GM12878 (cell line): ENCODE measurements at regions not wholly inside any gene's neighbourhood (a gene's known extent, or its start where the extent isn't known, plus 50 kb on each side); places are given as distances from the start of the nearest gene placed in this dataset.

ENCODE experiments used
- ATAC-seq: fragments of 200-7000 bp; cut with Tn5 transposase; 3 replicates; pipeline ENCODE4 v1.9.1; 2020; ENCODE audit warnings: mild to moderate bottlenecking, moderate library complexity
- BruUV-seq: library from RNA; stranded (reverse); fragments of 400-500 nt; replicated peaks from 2 replicates; lab custom pipeline; 2021; lab: Mats Ljungman, UMichigan
- CTCF ChIA-PET: fragments of 300-600 bp; sonication (Branson Sonifier 250); formaldehyde crosslinking; extraction: SDS; loops from one replicate; lab custom pipeline; 2021; ENCODE audit warnings: inconsistent platforms; lab: Yijun Ruan, JAX
- POLR2A ChIA-PET: fragments of 350-600 bp; formaldehyde crosslinking; extraction: SDS; loops from one replicate; lab custom pipeline; 2021; ENCODE audit warnings: inconsistent platforms; lab: Charles Lee
- RAD21 ChIA-PET: fragments of 300-600 bp; sonication (Branson Sonifier 250); formaldehyde crosslinking; loops from one replicate; lab custom pipeline; 2023; ENCODE audit warnings: antibody characterized with exemption; ENCODE audit not compliant: unreplicated experiment; lab: Charles Lee
- SMC1A ChIA-PET: fragments of 300-600 bp; sonication (Branson Sonifier 250); formaldehyde crosslinking; loops from one replicate; lab custom pipeline; 2023; ENCODE audit not compliant: unreplicated experiment, uncharacterized antibody; lab: Charles Lee
- DNase-seq: peaks from one replicate; pipeline ENCODE4 v3.0.0-alpha.2; 2011; ENCODE audit warnings: low read depth, low spot score
- FAIRE-seq: peaks from 3 replicates; lab custom pipeline; 2011; peaks lifted over from hg19 to GRCh38; lab: Jason Lieb, UNC
- H2AFZ ChIP-seq: 2 replicates; pipeline ENCODE4 v1.6.0; 2011; ENCODE audit warnings: low read depth, low read length, control low read depth; ENCODE audit not compliant: control insufficient read depth
- H3K27ac ChIP-seq: 2 replicates; pipeline ENCODE4 v1.5.1; 2011; ENCODE audit warnings: control low read depth; ENCODE audit not compliant: control insufficient read depth, insufficient read depth
- H3K27me3 ChIP-seq, 2 experiments: replicated peaks in 1 of 2; 2 replicates each; pipeline versions ENCODE4 v1.6.0 to v1.6.1; 2011; ENCODE audit warnings: low read length in 1 of 2; ENCODE audit not compliant: control insufficient read depth in 2 of 2, insufficient read depth in 2 of 2
- H3K36me3 ChIP-seq, 2 experiments: 2 replicates each; pipeline ENCODE4 v1.5.1; 2011; ENCODE audit warnings: low read length in 1 of 2; ENCODE audit not compliant: control insufficient read depth in 2 of 2, insufficient read depth in 2 of 2
- H3K4me1 ChIP-seq: 2 replicates; pipeline ENCODE4 v1.6.1; 2011; ENCODE audit warnings: mild to moderate bottlenecking, low read length, moderate library complexity, mixed read lengths; ENCODE audit not compliant: control insufficient read depth, insufficient read depth
- H3K4me2 ChIP-seq: 2 replicates; pipeline ENCODE4 v1.6.0; 2011; ENCODE audit warnings: control low read depth; ENCODE audit not compliant: control insufficient read depth, insufficient read depth
- H3K4me3 ChIP-seq: fragments of 200-600 bp; sonication (generic); 2 replicates; pipeline ENCODE4 v1.5.1; 2016
- H3K79me2 ChIP-seq: 2 replicates; pipeline ENCODE4 v1.6.0; 2011; ENCODE audit warnings: low read length; ENCODE audit not compliant: control insufficient read depth, insufficient read depth
- H3K9ac ChIP-seq: 2 replicates; pipeline ENCODE4 v1.8.0; 2011; ENCODE audit warnings: low read length, control low read depth, mixed read lengths; ENCODE audit not compliant: control insufficient read depth, insufficient read depth
- H3K9me3 ChIP-seq: replicated peaks from 3 replicates; pipeline ENCODE4 v1.5.1; 2011; ENCODE audit warnings: mild to moderate bottlenecking, low read length; ENCODE audit not compliant: control insufficient read depth, insufficient read depth
- H4K20me1 ChIP-seq: 2 replicates; pipeline ENCODE4 v1.6.0; 2011; ENCODE audit not compliant: control insufficient read depth, insufficient read depth
- BACH1 ChIP-seq: fragments of 450-650 bp; IDR thresholded peaks from 2 replicates; pipeline ENCODE4 v1.6.1; 2017; ENCODE audit warnings: mild to moderate bottlenecking, borderline replicate concordance
- CEBPZ ChIP-seq: fragments of 150-350 bp; IDR thresholded peaks from 2 replicates; pipeline ENCODE4 v1.6.1; 2016; ENCODE audit warnings: low read depth, low read length
- EGR1 ChIP-seq, 2 experiments: IDR thresholded peaks; 1 replicate in 1 of 2; 2 replicates in 1 of 2; pipeline ENCODE4 v1.6.1; 2011 to 2012; ENCODE audit warnings: low read depth in 2 of 2, low read length in 2 of 2, borderline replicate concordance in 1 of 2, mild to moderate bottlenecking in 1 of 2, moderate library complexity in 1 of 2
- HSF1 ChIP-seq: fragments of 150-350 bp; IDR thresholded peaks from 2 replicates; pipeline ENCODE4 v1.6.1; 2014; ENCODE audit warnings: mild to moderate bottlenecking, low read depth, low read length
- IRF3 ChIP-seq: fragments of 450-650 bp; IDR thresholded peaks from 2 replicates; pipeline ENCODE4 v1.6.1; 2014; ENCODE audit warnings: mild to moderate bottlenecking
- KDM1A ChIP-seq: fragments of 200-600 bp; sonication (generic); IDR thresholded peaks from 2 replicates; pipeline ENCODE4 v1.6.1; 2016; ENCODE audit warnings: borderline replicate concordance
- MEF2A ChIP-seq: IDR thresholded peaks from 2 replicates; pipeline ENCODE4 v1.6.1; 2011; ENCODE audit warnings: low read depth, mild to moderate bottlenecking, low read length, moderate library complexity; ENCODE audit not compliant: insufficient read depth
- RBBP5 ChIP-seq: fragments of 200-600 bp; sonication (generic); conservative IDR thresholded peaks from 2 replicates; pipeline ENCODE4 v1.6.1; 2016
- RCOR1 ChIP-seq: conservative IDR thresholded peaks from 2 replicates; pipeline ENCODE4 v1.6.1; 2012; ENCODE audit warnings: low read depth, low read length, improper control_type of control experiment
- SREBF2 ChIP-seq: IDR thresholded peaks from 2 replicates; pipeline ENCODE4 v1.6.1; 2012; ENCODE audit warnings: mild to moderate bottlenecking, low read length
- ZNF687 ChIP-seq: fragments of 450-650 bp; IDR thresholded peaks from 2 replicates; pipeline ENCODE4 v1.6.1; 2017; ENCODE audit warnings: mild to moderate bottlenecking, moderate library complexity
- WGBS: methylation state at CpG from one replicate; pipeline ENCODE4 v1.1.6; 2016; ENCODE audit warnings: low lambda C conversion rate; ENCODE audit not compliant: insufficient replicate concordance, insufficient coverage; ENCODE audit errors: missing lambda C conversion rate; 5-methylcytosine and 5-hydroxymethylcytosine counted together
- in situ Hi-C: fragments of 300-500 bp; cut with MboI; formaldehyde crosslinking; loops from 9 replicates; pipeline ENCODE4 v1.14.3; 2018; ENCODE audit warnings: mixed read lengths
- intact Hi-C: fragments of 100-400 bp; cut with micrococcal nuclease; formaldehyde crosslinking; loops from one replicate; pipeline ENCODE4 v1.14.2; 2022; ENCODE audit not compliant: unreplicated experiment

GRCh38 chr9:106727969-106728368, 135.0 kb upstream of the ZNF462 start (continued):
- no peak for TF ChIP-seq IRF3
- TF ChIP-seq RCOR1: no peak
- TF ChIP-seq ZNF687: no peak
- TF ChIP-seq MEF2A: no peak
- TF ChIP-seq SREBF2: no peak
- TF ChIP-seq RBBP5: no peak
- TF ChIP-seq BACH1: no peak
- TF ChIP-seq KDM1A: no peak

- Histone ChIP-seq H3K4me2 (no peak overlapping the region), H3K9ac (no peak overlapping the region), H3K27ac (no peak overlapping the region), H3K79me2 (no peaks in the 10 kb centered on the region), H2AFZ (no peak overlapping the region), H3K36me3 (no peaks in the 10 kb centered on the region), H3K4me1 (no peaks in the 10 kb centered on the region), H4K20me1 (no peaks in the 10 kb centered on the region), H3K4me3 (no peak overlapping the region), H3K27me3 (no peaks in the 10 kb centered on the region), H3K9me3 (no peaks in the 10 kb centered on the region)
- WGBS: 32% methylated on average over 7 of the region's 7 CpGs
- DNase-seq (no peak), FAIRE-seq (no peak), ATAC-seq (no peak)
- ChIA-PET CTCF (no interaction called here), RAD21 (interaction anchor here (0.5 kb wide), 1 partner anchor 75 kb away, joined by 3 read pairs; no protein-coding TSS in a partner anchor), POLR2A (no interaction called here), SMC1A (no interaction called here)
- no TSS peak for BruUV-seq
- in situ Hi-C loops (no loop called here), intact Hi-C loops (no loop called here)
- TF ChIP-seq CEBPZ: no peak
- no peak for TF ChIP-seq HSF1
- no peak for TF ChIP-seq EGR1 (IDR thresholded peaks at IDR 0.05; ENCODE audit: borderline replicate concordance in 1 of 2, low read depth in 2 of 2, low read length in 2 of 2)
Measured at GRCh38 chr9:106728860-106729259, 134.1 kb upstream of the ZNF462 start.
